Ovary (tissue), 7 donors: ENCODE measurements at regions not wholly inside any gene's neighbourhood (a gene's known extent, or its start where the extent isn't known, plus 50 kb on each side); places are given as distances from the start of the nearest gene placed in this dataset.

Source experiments
- DNase-seq, 5 donors: peaks; one replicate each; pipeline ENCODE4 v3.0.0-alpha.2; 2019 to 2020
- H3K27ac ChIP-seq, 2 donors: fragments of 200-600 bp; one replicate each; pipeline versions ENCODE4 v1.5.1 to v1.8.0; 2019 to 2022
- H3K27me3 ChIP-seq: fragments of 200-600 bp; one replicate; pipeline ENCODE4 v1.8.0; 2022
- H3K36me3 ChIP-seq: fragments of 200-600 bp; sonication (generic); one replicate; pipeline ENCODE4 v1.5.1; 2019
- H3K4me1 ChIP-seq: one replicate; pipeline ENCODE4 v1.8.1; 2013; ENCODE audit warnings: mild to moderate bottlenecking, moderate library complexity; ENCODE audit not compliant: insufficient read depth
- H3K4me3 ChIP-seq: fragments of 200-600 bp; sonication (generic); one replicate; pipeline ENCODE4 v1.5.1; 2017
- H3K9me3 ChIP-seq, 2 donors: fragments of 200-600 bp in 1 of 2; sonication (generic) in 1 of 2; one replicate each; pipeline versions ENCODE4 v1.5.1 to v1.8.1; 2013 to 2019; ENCODE audit warnings: mild to moderate bottlenecking in 1 of 2, moderate library complexity in 1 of 2
- EP300 ChIP-seq: sonication (generic); formaldehyde crosslinking; IDR thresholded peaks from one replicate; pipeline ENCODE4 v1.6.1; 2017; ENCODE audit warnings: antibody characterized with exemption
- POLR2A ChIP-seq: fragments of 450-650 bp; IDR thresholded peaks from one replicate; pipeline ENCODE4 v1.6.1; 2017; ENCODE audit warnings: antibody characterized with exemption, mild to moderate bottlenecking, moderate library complexity
- WGBS, 3 donors: extraction: QIAGEN DNeasy Blood & Tissue Kit in 1 of 3; methylation state at CpG; one replicate each; pipeline versions ENCODE4 v1.1.5 to v1.1.7; 2013 to 2017; 5-methylcytosine and 5-hydroxymethylcytosine counted together
- intact Hi-C, 4 donors: fragments of 100-400 bp; cut with DNase I; formaldehyde crosslinking; loops; one replicate each; pipeline versions ENCODE4 v1.11.0 to v1.15.1; 2022 to 2023
- TF ChIP-seq, protein P1 (sequence below), 3 donors: fragments of 450-650 bp in 2 of 3; fragments of 200-600 bp in 1 of 3; IDR thresholded peaks; one replicate each; pipeline versions ENCODE4 v1.5.1 to v1.8.0; 2016 to 2022; ENCODE audit warnings: antibody characterized with exemption in 3 of 3, mild to moderate bottlenecking in 1 of 3
- donor health status: DM: no; HTN: no; CAD: no; lungs with moderate emphysema.
- donor health status: DM: no; HTN: no; CAD: no.
- donor health status: Bipolar disorder and iron deficiency.
- donor health status: DM: no; HTN: no; CAD: no.
- donor health status: DM: yes; HTN: yes; CAD: no.

DNA sequence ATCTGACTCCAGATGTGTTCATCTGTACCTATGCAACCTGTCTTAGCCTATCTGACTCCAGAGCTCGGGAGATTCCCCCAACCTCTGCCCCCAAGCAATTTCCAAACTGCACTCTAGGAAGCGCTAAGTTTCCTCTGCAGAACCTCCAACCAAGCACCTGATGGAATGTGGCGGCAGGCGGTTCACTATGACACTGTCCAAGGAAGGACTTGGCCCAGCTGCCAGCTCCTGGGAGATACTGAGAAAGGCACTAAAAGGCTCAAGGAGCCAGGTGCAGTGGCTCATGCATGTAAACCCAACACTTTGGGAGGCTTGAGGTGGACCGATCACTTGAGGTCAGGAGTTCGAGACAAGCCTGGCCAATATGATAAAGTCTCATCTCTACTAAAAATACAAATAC, 244.0 kb downstream of the BCL11B start:
- Histone ChIP-seq H3K9me3 (no peaks in the 10 kb centered on the region), H3K27ac (no peak overlapping the region), H3K36me3 (no peaks in the 10 kb centered on the region), H3K27me3 (no peaks in the 10 kb centered on the region), H3K4me1 (no peaks in the 10 kb centered on the region), H3K4me3 (no peak overlapping the region)
- intact Hi-C loops: loop anchor here in 1 of 4 donors (10.0 kb wide), 1 partner anchor 157 kb away; no protein-coding TSS in a partner anchor
- 79 to 89% (median 85%) methylated on average over 6 of the region's 6 CpGs for WGBS, 3 donors
- DNase-seq: no peak
- TF ChIP-seq EP300 (no peak), POLR2A (no peak)
- TF ChIP-seq, protein P1, sequence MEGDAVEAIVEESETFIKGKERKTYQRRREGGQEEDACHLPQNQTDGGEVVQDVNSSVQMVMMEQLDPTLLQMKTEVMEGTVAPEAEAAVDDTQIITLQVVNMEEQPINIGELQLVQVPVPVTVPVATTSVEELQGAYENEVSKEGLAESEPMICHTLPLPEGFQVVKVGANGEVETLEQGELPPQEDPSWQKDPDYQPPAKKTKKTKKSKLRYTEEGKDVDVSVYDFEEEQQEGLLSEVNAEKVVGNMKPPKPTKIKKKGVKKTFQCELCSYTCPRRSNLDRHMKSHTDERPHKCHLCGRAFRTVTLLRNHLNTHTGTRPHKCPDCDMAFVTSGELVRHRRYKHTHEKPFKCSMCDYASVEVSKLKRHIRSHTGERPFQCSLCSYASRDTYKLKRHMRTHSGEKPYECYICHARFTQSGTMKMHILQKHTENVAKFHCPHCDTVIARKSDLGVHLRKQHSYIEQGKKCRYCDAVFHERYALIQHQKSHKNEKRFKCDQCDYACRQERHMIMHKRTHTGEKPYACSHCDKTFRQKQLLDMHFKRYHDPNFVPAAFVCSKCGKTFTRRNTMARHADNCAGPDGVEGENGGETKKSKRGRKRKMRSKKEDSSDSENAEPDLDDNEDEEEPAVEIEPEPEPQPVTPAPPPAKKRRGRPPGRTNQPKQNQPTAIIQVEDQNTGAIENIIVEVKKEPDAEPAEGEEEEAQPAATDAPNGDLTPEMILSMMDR (IDR thresholded peaks at IDR 0.05): no peak

GRCh38 chr14:99028521-99028920, 243.5 kb downstream of the BCL11B start:
- no peak overlapping the region for H3K4me3 ChIP-seq
- H3K27ac ChIP-seq: no peak overlapping the region
- H3K4me1 ChIP-seq: no peaks in the 10 kb centered on the region
- H3K27me3 ChIP-seq: no peaks in the 10 kb centered on the region
- no peaks in the 10 kb centered on the region for H3K9me3 ChIP-seq
- TF ChIP-seq, protein P1 (IDR thresholded peaks at IDR 0.05): no peak
- no peak for TF ChIP-seq EP300
- no peak for TF ChIP-seq POLR2A
- DNase-seq: no peak
- intact Hi-C loops: loop anchor here in 1 of 4 donors (10.0 kb wide), 1 partner anchor 156 kb away; no protein-coding TSS in a partner anchor
- WGBS, 3 donors: 80 to 90% (median 89%) methylated on average over 5 of the region's 5 CpGs
- H3K36me3 ChIP-seq: no peaks in the 10 kb centered on the region

DNA sequence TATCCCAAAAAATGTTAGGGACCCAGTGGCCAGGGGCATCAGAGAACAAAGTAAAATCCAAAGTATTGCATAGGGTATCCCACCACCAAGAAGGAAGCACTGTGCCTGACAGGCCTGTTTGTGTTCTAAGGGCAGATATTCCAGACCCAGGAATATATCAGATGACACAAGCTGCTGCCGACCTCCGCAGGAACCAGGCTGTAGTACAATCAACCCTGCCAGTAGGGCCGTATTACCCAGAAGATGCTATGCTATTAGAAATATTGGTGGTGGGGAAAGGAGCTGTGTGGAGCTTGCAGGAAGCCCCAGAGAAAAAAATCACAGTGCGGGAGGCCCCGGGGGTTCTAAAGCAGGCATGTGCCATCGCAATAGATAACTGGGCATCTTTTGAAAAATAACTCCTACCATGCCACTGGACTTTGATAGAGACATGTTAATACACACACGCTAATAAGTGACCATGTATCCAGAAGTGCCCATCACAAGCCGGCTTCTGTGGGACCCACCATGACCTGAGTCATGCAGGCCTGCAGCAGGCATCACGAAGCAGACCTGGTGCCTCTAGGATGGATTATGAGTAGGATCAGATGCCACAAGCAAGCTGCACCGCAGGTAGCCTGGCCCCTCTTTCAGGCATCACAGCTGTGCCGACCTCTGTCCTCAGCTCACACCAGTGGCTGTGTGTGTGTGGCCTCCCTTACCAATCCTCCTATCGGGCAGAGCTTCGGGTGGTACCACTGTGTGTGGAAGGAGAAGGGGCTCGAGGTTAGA, 242.7 kb downstream of the BCL11B start:
- intact Hi-C loops: loop anchor here in 1 of 4 donors (10.0 kb wide), 1 partner anchor 155 kb away; no protein-coding TSS in a partner anchor
- 63 to 78% (median 67%) methylated on average over 14 of the region's 14 CpGs for WGBS, 3 donors
- no peaks in the 10 kb centered on the region for H3K27me3 ChIP-seq

DNA sequence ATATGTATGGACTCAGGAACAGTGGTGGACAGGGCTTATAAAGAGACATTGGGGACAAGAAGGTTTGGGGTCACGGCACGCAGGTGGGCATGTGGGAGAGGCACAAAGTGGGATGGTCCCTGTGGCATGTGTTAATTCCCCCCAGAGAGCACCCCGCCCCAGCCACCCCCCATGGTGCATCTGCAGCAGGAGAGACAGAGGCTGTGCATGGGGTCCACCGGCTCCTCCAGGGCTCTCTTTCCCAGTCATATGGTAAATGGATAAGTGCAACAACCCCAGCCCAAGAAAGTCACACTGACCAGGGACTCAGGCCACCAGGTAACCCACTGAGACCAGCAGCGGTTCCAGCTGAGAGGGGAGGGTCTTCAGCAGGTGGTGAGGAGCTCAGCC, 242.1 kb downstream of the BCL11B start:
- no peaks in the 10 kb centered on the region for H3K4me1 ChIP-seq
- no peaks in the 10 kb centered on the region for H3K9me3 ChIP-seq
- WGBS, 3 donors: 76 to 88% (median 84%) methylated on average over 5 of the region's 5 CpGs
- TF ChIP-seq EP300: no peak
- no peak for TF ChIP-seq POLR2A
- TF ChIP-seq, protein P1 (IDR thresholded peaks at IDR 0.05): no peak
- H3K27ac ChIP-seq: no peak overlapping the region
- intact Hi-C loops: loop anchor here in 1 of 4 donors (10.0 kb wide), 1 partner anchor 155 kb away; no protein-coding TSS in a partner anchor
- DNase-seq: no peak
- no peak overlapping the region for H3K4me3 ChIP-seq
- no peaks in the 10 kb centered on the region for H3K36me3 ChIP-seq
- no peaks in the 10 kb centered on the region for H3K27me3 ChIP-seq

More for the DNA sequence above, 242.7 kb downstream of the BCL11B start:
- TF ChIP-seq EP300: no peak
- TF ChIP-seq, protein P1 (IDR thresholded peaks at IDR 0.05): no peak
- TF ChIP-seq POLR2A: no peak
- Histone ChIP-seq H3K4me3 (no peak overlapping the region), H3K27ac (no peak overlapping the region), H3K36me3 (no peaks in the 10 kb centered on the region), H3K9me3 (no peaks in the 10 kb centered on the region), H3K4me1 (no peaks in the 10 kb centered on the region)
- DNase-seq: no peak
